ENCODE measurements at regions not wholly inside any gene's neighbourhood (a gene's known extent, or its start where the extent isn't known, plus 50 kb on each side); places are given as distances from the start of the nearest gene placed in this dataset.

DNA sequence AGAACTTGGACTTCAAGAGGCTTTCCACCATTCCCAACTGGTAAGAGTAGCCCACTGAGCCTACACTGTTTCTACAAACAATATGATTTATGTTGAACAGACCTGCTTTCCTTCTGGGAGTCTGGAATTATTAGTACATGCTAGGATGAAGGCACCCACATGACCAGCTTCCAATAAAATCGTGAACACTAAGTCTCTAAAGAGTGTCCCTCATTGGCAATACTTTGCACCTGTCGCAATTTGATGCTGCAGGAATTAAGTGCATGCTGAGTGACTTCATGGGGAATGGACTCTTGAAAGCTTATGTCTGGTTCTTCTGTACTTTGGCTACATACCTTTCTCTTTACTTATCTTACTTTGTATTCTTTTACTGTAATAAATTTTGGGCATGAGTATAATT, 305.2 kb upstream of the GHITM start:
- ChIA-PET CTCF (no interaction called here), POLR2A (ENCODE audit: low non-redundant PET) (no interaction called here)
- H3K27ac ChIP-seq = no peak overlapping the region
- TF ChIP-seq, protein P1, sequence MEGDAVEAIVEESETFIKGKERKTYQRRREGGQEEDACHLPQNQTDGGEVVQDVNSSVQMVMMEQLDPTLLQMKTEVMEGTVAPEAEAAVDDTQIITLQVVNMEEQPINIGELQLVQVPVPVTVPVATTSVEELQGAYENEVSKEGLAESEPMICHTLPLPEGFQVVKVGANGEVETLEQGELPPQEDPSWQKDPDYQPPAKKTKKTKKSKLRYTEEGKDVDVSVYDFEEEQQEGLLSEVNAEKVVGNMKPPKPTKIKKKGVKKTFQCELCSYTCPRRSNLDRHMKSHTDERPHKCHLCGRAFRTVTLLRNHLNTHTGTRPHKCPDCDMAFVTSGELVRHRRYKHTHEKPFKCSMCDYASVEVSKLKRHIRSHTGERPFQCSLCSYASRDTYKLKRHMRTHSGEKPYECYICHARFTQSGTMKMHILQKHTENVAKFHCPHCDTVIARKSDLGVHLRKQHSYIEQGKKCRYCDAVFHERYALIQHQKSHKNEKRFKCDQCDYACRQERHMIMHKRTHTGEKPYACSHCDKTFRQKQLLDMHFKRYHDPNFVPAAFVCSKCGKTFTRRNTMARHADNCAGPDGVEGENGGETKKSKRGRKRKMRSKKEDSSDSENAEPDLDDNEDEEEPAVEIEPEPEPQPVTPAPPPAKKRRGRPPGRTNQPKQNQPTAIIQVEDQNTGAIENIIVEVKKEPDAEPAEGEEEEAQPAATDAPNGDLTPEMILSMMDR (conservative IDR thresholded peaks at IDR 0.05; ENCODE audit: low read depth) = no peak
- DNase-seq (ENCODE audit: low spot score) = no peak

DNA sequence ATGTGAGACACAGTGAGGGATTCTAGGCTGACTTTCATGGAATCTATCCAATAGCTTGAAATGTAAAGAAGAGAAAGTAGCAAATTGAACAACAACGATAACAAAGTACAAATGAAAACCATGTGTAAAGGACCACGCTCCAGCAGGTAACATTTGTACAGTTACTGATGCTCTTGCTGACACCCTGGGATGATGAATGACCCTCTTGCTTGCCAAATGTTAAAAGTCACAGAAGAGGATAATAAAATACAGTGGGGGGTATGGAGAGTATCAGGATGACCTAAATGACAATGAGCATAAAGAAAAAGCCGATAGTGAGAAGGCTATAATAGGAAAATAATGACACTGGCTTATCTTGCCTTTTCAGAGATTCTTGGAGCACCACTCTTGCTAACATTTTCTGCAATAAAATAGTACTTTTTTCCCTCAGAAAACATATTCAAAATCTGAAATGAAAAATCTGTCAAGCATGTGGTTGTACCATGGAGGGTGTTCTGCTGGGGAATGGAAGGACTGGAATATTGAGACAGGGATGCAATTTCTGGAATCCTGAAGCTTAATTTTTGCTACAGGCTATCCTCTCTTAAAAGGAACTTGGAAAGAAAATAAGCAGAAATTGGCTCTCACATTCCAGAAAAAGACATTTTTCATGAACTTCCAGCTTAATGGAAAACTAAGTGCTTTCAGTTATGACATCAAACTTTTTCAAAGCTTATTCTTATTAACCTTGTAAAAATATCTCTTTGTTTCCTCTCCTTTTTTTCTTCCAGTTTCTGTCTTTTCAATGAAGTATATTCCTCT, 303.2 kb upstream of the GHITM start:
- ChIA-PET POLR2A (ENCODE audit: low non-redundant PET) (no interaction called here), CTCF (interaction anchor here (0.7 kb wide), 1 partner anchor 36 kb away, joined by 3 read pairs; no protein-coding TSS in a partner anchor)
- TF ChIP-seq, protein P1 (conservative IDR thresholded peaks at IDR 0.05; ENCODE audit: low read depth) = no peak
- DNase-seq (ENCODE audit: low spot score) = no peak
- no peak overlapping the region for H3K27ac ChIP-seq

DNA sequence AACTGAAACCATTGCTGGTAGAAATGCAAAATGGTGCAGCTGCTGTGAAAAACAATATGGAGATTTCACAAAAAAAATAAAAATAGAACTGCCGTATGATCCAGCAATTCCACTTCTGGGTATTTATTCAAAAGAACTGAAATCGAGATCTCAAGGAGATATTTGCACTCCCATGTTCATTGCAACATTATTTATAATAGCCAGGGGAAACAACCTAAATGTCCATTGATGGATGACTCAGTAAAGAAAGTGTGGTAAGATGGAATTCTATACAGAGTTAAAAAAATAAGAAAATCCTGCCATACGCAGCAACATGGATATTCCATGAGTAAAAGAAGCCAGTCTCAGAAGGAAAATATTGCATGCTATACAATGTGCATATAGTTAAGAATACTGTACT, 290.6 kb upstream of the GHITM start:
- H3K27ac ChIP-seq = no peak overlapping the region
- TF ChIP-seq, protein P1 (conservative IDR thresholded peaks at IDR 0.05; ENCODE audit: low read depth) = no peak
- no peak for DNase-seq (ENCODE audit: low spot score)
- ChIA-PET CTCF (interaction anchor here (0.7 kb wide), 1 partner anchor 149 kb away, joined by 3 read pairs; no protein-coding TSS in a partner anchor), POLR2A (ENCODE audit: low non-redundant PET) (no interaction called here)

DNA sequence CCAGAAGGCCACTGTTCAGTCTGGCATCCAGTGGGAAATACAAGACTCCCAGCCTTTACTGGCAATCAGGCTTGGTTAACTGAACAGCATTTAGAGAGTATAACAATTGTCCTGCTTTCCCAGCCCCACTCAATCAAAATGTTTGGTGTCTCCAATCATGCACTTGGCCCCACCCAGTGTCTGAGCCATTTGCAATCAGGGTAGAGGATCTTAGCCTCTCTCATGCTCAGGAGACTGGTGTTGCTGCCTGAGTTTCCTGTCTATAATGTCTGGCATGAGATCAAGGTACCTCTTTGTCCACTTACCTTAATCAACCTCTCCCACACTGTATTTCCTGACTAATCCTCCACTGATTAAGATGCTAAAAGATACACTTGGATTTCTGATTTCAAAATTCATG, 290.2 kb upstream of the GHITM start:
- ChIA-PET POLR2A (ENCODE audit: low non-redundant PET) (no interaction called here), CTCF (no interaction called here)
- TF ChIP-seq, protein P1 (conservative IDR thresholded peaks at IDR 0.05; ENCODE audit: low read depth) = no peak
- no peak for DNase-seq (ENCODE audit: low spot score)
- H3K27ac ChIP-seq = no peak overlapping the region

DNA sequence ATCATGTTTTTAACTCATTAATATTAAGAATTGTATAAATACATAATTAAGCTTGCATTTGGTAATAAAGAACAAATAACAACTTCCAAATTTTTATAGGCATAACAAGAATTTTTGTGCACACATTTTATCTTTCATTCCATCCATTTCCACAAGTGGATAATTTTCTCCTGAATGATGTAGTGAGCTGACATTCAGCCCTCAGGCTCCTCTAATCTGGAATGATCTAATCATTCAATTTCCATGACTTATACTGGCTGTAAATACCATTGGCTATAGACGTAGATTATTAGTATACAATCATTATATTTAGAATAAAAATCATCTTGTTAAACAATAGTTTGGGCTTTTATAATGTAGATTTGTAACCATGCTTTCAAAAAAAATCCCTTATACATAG, 287.2 kb upstream of the GHITM start:
- no peak for DNase-seq (ENCODE audit: low spot score)
- ChIA-PET POLR2A (ENCODE audit: low non-redundant PET) (no interaction called here), CTCF (no interaction called here)
- H3K27ac ChIP-seq = no peak overlapping the region
- TF ChIP-seq, protein P1 (conservative IDR thresholded peaks at IDR 0.05; ENCODE audit: low read depth) = no peak

DNA sequence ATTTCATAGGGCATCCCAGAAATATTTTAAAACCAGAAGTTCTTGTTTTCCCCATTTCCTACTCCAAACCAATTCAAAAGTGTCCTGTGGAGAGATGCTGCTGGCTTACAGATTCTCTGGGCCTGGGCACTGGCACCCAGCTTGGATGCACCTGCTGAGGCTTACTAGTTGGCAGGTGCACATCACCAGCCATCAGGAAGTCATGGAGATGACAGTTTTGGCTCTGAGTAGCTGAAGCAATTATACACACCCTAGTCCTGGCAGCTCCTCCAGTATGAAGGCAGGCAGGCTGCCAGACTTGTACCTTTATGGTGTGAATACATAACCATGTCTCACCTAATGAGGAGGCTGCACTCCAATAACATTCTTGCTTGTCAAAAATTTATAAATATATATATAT, 276.6 kb upstream of the GHITM start:
- TF ChIP-seq, protein P1 (conservative IDR thresholded peaks at IDR 0.05; ENCODE audit: low read depth) = no peak
- no peak overlapping the region for H3K27ac ChIP-seq
- CTCF ChIA-PET = no interaction called here
- POLR2A ChIA-PET (ENCODE audit: low non-redundant PET) = no interaction called here
- DNase-seq (ENCODE audit: low spot score) = no peak

Data from RWPE1 (cell line).